Prostate gland (tissue), 2 donors: ENCODE measurements at regions not wholly inside any gene's neighbourhood (a gene's known extent, or its start where the extent isn't known, plus 50 kb on each side); places are given as distances from the start of the nearest gene placed in this dataset.

Experiments
- CTCF ChIP-seq, 4 experiments: fragments of 200-600 bp in 2 of 4; fragments of 450-650 bp in 2 of 4; sonication (generic) in 2 of 4; IDR thresholded peaks; 1 replicate in 3 of 4; 2 replicates in 1 of 4; pipeline ENCODE4 v1.5.1; 2016 to 2019; ENCODE audit warnings: antibody characterized with exemption in 4 of 4, mild to moderate bottlenecking in 2 of 4, moderate library complexity in 2 of 4
- POLR2AphosphoS5 ChIP-seq: sonication (generic); formaldehyde crosslinking; IDR thresholded peaks from one replicate; pipeline ENCODE4 v1.6.1; 2017; ENCODE audit warnings: antibody characterized with exemption

GRCh38 chr6:111986651-111987050, 67.3 kb upstream of the CCN6 start:
- TF ChIP-seq CTCF (IDR thresholded peaks at IDR 0.05) (no peak), POLR2AphosphoS5 (no peak)
